Femur (tissue), 1 donor: ENCODE measurements at regions not wholly inside any gene's neighbourhood (a gene's known extent, or its start where the extent isn't known, plus 50 kb on each side); places are given as distances from the start of the nearest gene placed in this dataset.

Experiments used
- DNase-seq: peaks from one replicate; pipeline ENCODE4 v3.0.0-alpha.2; 2017

- DNase-seq = no peak
Measured at GRCh38 chr7:26035552-26035951, 116.4 kb upstream of the NFE2L3 start.

GRCh38 chr7:26036092-26036491 lies 115.9 kb upstream of the NFE2L3 start:
- no peak for DNase-seq

- no peak for DNase-seq
Measured at GRCh38 chr7:26038201-26038990, 113.6 kb upstream of the NFE2L3 start.

- DNase-seq = no peak
Measured at GRCh38 chr7:26040085-26040484, 111.9 kb upstream of the NFE2L3 start.

- no peak for DNase-seq
Measured at GRCh38 chr7:26042237-26042636, 109.8 kb upstream of the NFE2L3 start.

GRCh38 chr7:26043801-26044200 lies 108.2 kb upstream of the NFE2L3 start:
- no peak for DNase-seq

- DNase-seq = no peak
Measured at GRCh38 chr7:26044320-26044719, 107.7 kb upstream of the NFE2L3 start.

- DNase-seq = no peak
Measured at GRCh38 chr7:26046150-26046549, 105.8 kb upstream of the NFE2L3 start.

- no peak for DNase-seq
Measured at GRCh38 chr7:26046878-26047277, 105.1 kb upstream of the NFE2L3 start.

GRCh38 chr7:26048663-26049062 lies 103.3 kb upstream of the NFE2L3 start:
- DNase-seq = no peak

- no peak for DNase-seq
Measured at GRCh38 chr7:26049081-26049480, 102.9 kb upstream of the NFE2L3 start.

GRCh38 chr7:26051021-26051420 lies 101.0 kb upstream of the NFE2L3 start:
- no peak for DNase-seq

- DNase-seq = no peak
Measured at GRCh38 chr7:26052706-26053105, 99.3 kb upstream of the NFE2L3 start.

GRCh38 chr7:26054386-26054785 lies 97.6 kb upstream of the NFE2L3 start:
- DNase-seq = no peak

- no peak for DNase-seq
Measured at GRCh38 chr7:26055241-26055640, 96.8 kb upstream of the NFE2L3 start.

GRCh38 chr7:26060733-26061677 lies 91.0 kb upstream of the NFE2L3 start:
- DNase-seq = peak; percentile 30

- peak; percentile 72 for DNase-seq
Measured at GRCh38 chr7:26061678-26062603, 90.1 kb upstream of the NFE2L3 start.

GRCh38 chr7:26065652-26066051 lies 86.3 kb upstream of the NFE2L3 start:
- DNase-seq = no peak

- DNase-seq = no peak
Measured at GRCh38 chr7:26066736-26067135, 85.3 kb upstream of the NFE2L3 start.

GRCh38 chr7:26070290-26070689 lies 81.7 kb upstream of the NFE2L3 start:
- no peak for DNase-seq

GRCh38 chr7:26071622-26072456 lies 80.2 kb upstream of the NFE2L3 start:
- no peak for DNase-seq

- DNase-seq = no peak
Measured at GRCh38 chr7:26073041-26073440, 79.0 kb upstream of the NFE2L3 start.
